ENCODE measurements at regions not wholly inside any gene's neighbourhood (a gene's known extent, or its start where the extent isn't known, plus 50 kb on each side); places are given as distances from the start of the nearest gene placed in this dataset.

DNA sequence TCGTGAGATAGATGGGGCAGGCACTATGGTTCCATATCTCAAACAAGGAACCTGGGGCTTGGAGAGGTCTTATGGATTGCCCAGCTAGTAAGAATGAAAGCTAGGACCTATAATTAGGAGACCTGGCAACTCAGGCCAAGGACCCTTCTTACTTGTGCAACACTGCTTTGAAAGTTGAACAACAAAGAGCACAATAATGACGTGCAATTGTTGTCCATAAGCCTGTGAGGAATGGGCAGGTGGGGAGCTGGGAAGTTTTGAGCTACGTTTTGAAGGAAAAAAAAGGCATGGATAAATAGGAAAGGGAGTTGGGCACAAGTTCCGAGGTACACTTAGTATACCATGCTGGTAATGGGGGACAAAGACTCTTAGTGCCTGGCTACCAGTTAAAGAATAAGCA, 104.3 kb downstream of the HS3ST3B1 start:
- no peaks in the 10 kb centered on the region for H3K36me3 ChIP-seq (ENCODE audit: control insufficient read depth in 5 of 5, insufficient read depth in 5 of 5, low read length in 5 of 5)
- H3K9me3 ChIP-seq (ENCODE audit: control insufficient read depth in 5 of 5, low read length in 5 of 5), result no peaks in the 10 kb centered on the region
- no peak overlapping the region for H3K9ac ChIP-seq (ENCODE audit: low read length in 5 of 5)
- H3K4me3 ChIP-seq (ENCODE audit: low read depth in 1 of 5, low read length in 5 of 5), result no peak overlapping the region
- H3K27ac ChIP-seq (ENCODE audit: low read depth, low read length), result no peak overlapping the region
- H3K27me3 ChIP-seq (ENCODE audit: control insufficient read depth in 5 of 5, insufficient read depth in 4 of 5, low read length in 5 of 5), result no peaks in the 10 kb centered on the region
- H3K4me1 ChIP-seq (ENCODE audit: control insufficient read depth in 5 of 5, insufficient read depth in 5 of 5, low read length in 5 of 5), result no peaks in the 10 kb centered on the region

Measured in subcutaneous abdominal adipose tissue (tissue), 5 donors.